Esophagus squamous epithelium (tissue), 5 donors: ENCODE measurements at regions not wholly inside any gene's neighbourhood (a gene's known extent, or its start where the extent isn't known, plus 50 kb on each side); places are given as distances from the start of the nearest gene placed in this dataset.

Source experiments
- DNase-seq: peaks from one replicate; lab custom pipeline; 2025; lab: John Stamatoyannopoulos, UW
- H3K27ac ChIP-seq, 4 donors: fragments of 200-600 bp; sonication (generic); one replicate each; pipeline ENCODE4 v1.5.1; 2016 to 2019; ENCODE audit warnings: mild to moderate bottlenecking in 1 of 4
- H3K27me3 ChIP-seq, 4 donors: fragments of 200-600 bp; sonication (generic); 1 replicate in 3 of 4; 2 replicates in 1 of 4; pipeline versions ENCODE4 v1.5.1 to v1.6.0; 2017 to 2021; ENCODE audit warnings: antibody characterized with exemption in 1 of 4
- H3K36me3 ChIP-seq, 3 donors: fragments of 200-600 bp; sonication (generic); one replicate each; pipeline ENCODE4 v1.5.1; 2016 to 2019
- H3K4me1 ChIP-seq, 3 donors: fragments of 200-600 bp; sonication (generic); one replicate each; pipeline ENCODE4 v1.5.1; 2017 to 2019
- H3K4me3 ChIP-seq, 4 donors: fragments of 200-600 bp; sonication (generic); 1 replicate in 3 of 4; 2 replicates in 1 of 4; pipeline ENCODE4 v1.5.1; 2016 to 2019; ENCODE audit warnings: mild to moderate bottlenecking in 2 of 4, moderate library complexity in 1 of 4
- H3K9me3 ChIP-seq, 3 donors: fragments of 200-600 bp; sonication (generic); one replicate each; pipeline ENCODE4 v1.5.1; 2016 to 2019
- CTCF ChIP-seq, 6 experiments: fragments of 450-650 bp in 4 of 6; fragments of 200-600 bp in 2 of 6; sonication (generic) in 2 of 6; IDR thresholded peaks; one replicate each; pipeline ENCODE4 v1.5.1; 2016 to 2019; ENCODE audit warnings: antibody characterized with exemption in 6 of 6, mild to moderate bottlenecking in 4 of 6, moderate library complexity in 4 of 6
- POLR2A ChIP-seq, 4 donors: fragments of 450-650 bp; IDR thresholded peaks; one replicate each; pipeline ENCODE4 v1.6.1; 2017; ENCODE audit warnings: antibody characterized with exemption in 4 of 4, mild to moderate bottlenecking in 4 of 4, moderate library complexity in 3 of 4
- WGBS, 2 donors: methylation state at CpG; one replicate each; pipeline ENCODE4 v1.1.5; 2018; 5-methylcytosine and 5-hydroxymethylcytosine counted together
- intact Hi-C: fragments of 100-400 bp; cut with DNase I; formaldehyde crosslinking; loops from one replicate; pipeline ENCODE4 v1.15.0; 2022
- donor health status: DM: yes; HTN: yes; CAD: no.

GRCh38 chr6:115577270-115577669 lies 483.4 kb downstream of the FRK start:
- no peak for DNase-seq
- no peak overlapping the region for H3K4me3 ChIP-seq
- no peak overlapping the region for H3K27ac ChIP-seq
- H3K36me3 ChIP-seq, result no peaks in the 10 kb centered on the region
- intact Hi-C loops, result no loop called here
- WGBS, 2 donors, result 52 to 60% methylated on average over 2 of the region's 2 CpGs
- no peaks in the 10 kb centered on the region for H3K4me1 ChIP-seq
- H3K9me3 ChIP-seq, result no peaks in the 10 kb centered on the region
- TF ChIP-seq POLR2A (IDR thresholded peaks at IDR 0.05) (no peak), CTCF (IDR thresholded peaks at IDR 0.05) (no peak)
- no peaks in the 10 kb centered on the region for H3K27me3 ChIP-seq

DNA sequence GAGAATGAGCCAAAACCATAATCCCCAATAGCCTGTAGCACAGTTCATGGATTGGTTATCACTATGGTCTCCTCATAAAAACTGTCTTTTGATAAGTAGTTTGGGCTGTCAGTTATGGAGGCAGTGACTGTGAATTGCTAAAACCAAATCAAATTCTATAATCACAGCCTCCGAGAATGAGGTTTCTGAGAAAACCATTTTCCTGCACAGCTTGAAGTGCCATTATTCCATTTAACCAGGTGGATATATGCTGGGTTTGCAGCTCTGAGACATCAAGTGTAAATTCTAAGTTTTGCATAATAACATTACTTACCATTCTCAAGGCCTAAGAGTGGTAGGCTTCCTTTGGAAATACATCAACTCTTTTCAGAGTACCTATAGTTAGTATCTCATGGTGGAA lies 485.4 kb downstream of the FRK start:
- intact Hi-C loops, result no loop called here
- TF ChIP-seq POLR2A (IDR thresholded peaks at IDR 0.05), result no peak
- TF ChIP-seq CTCF (IDR thresholded peaks at IDR 0.05), result no peak
- no peaks in the 10 kb centered on the region for H3K4me1 ChIP-seq
- no peak overlapping the region for H3K27ac ChIP-seq
- no peak for DNase-seq
- H3K9me3 ChIP-seq, result no peaks in the 10 kb centered on the region
- H3K36me3 ChIP-seq, result no peaks in the 10 kb centered on the region
- no peaks in the 10 kb centered on the region for H3K27me3 ChIP-seq
- no peak overlapping the region for H3K4me3 ChIP-seq
- 64 to 75% methylated on average over 1 of the region's 1 CpG for WGBS, 2 donors

- intact Hi-C loops, result no loop called here
- DNase-seq, result no peak
- no peaks in the 10 kb centered on the region for H3K4me1 ChIP-seq
Observed at GRCh38 chr6:115573861-115574260, 486.8 kb downstream of the FRK start.

DNA sequence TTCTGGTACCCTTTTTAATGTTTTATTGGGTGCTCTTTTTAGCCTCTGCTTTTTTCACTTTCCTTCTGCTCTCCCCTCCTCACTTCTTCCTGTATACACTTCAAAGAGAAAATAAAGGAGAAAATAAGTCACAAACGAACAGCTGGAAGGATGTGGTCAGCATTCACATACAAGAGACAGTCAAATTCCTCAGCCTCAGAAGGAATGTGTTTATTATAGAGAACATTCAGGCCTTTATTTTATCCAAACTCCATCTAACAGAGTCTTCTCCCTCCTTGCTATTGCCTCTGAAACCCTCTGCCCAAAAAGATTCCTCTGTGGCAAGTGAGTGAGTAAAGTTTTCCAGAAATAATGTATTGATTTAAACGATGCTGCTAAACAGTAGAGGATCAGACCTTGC lies 490.4 kb downstream of the FRK start:
- intact Hi-C loops, result no loop called here
- 18 to 33% methylated on average over 2 of the region's 2 CpGs for WGBS, 2 donors
- H3K36me3 ChIP-seq, result no peaks in the 10 kb centered on the region
- H3K4me1 ChIP-seq, result no peaks in the 10 kb centered on the region
- no peak overlapping the region for H3K4me3 ChIP-seq
- no peaks in the 10 kb centered on the region for H3K9me3 ChIP-seq
- H3K27me3 ChIP-seq, result no peaks in the 10 kb centered on the region
- H3K27ac ChIP-seq, result no peak overlapping the region
- TF ChIP-seq POLR2A (IDR thresholded peaks at IDR 0.05), result no peak
- no peak for TF ChIP-seq CTCF (IDR thresholded peaks at IDR 0.05)
- no peak for DNase-seq

More at GRCh38 chr6:115573861-115574260, 486.8 kb downstream of the FRK start:
- Histone ChIP-seq H3K27me3 (no peaks in the 10 kb centered on the region), H3K4me3 (no peak overlapping the region), H3K9me3 (no peaks in the 10 kb centered on the region), H3K36me3 (no peaks in the 10 kb centered on the region), H3K27ac (no peak overlapping the region)
- TF ChIP-seq POLR2A (IDR thresholded peaks at IDR 0.05), result no peak
- no peak for TF ChIP-seq CTCF (IDR thresholded peaks at IDR 0.05)
- 35 to 51% methylated on average over 2 of the region's 2 CpGs for WGBS, 2 donors

DNA sequence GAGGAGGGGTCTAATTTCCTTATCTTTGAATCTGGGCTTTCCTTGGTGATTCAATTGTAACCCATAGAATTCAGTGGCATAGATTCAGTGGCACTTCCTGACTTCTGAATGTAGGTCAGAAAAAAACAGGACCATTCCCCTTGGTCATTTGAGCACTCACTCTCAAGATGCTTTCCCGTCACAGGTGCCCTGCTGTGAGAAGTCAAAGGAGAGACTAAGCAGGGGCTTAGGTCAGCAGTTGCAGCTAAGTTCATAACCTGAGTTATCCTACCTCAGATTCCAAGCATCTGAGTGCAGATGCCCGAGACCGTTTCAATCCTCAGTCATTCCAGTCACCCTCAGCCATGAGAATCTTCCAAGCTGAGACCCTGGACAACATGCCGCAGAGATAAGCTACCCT lies 506.6 kb downstream of the FRK start:
- no peaks in the 10 kb centered on the region for H3K9me3 ChIP-seq
- no peaks in the 10 kb centered on the region for H3K36me3 ChIP-seq
- no peak for DNase-seq
- H3K27me3 ChIP-seq, result no peaks in the 10 kb centered on the region
- 72 to 91% methylated on average over 4 of the region's 4 CpGs for WGBS, 2 donors
- H3K4me1 ChIP-seq, result no peaks in the 10 kb centered on the region
- no peak overlapping the region for H3K27ac ChIP-seq
- no peak for TF ChIP-seq CTCF (IDR thresholded peaks at IDR 0.05)
- no peak for TF ChIP-seq POLR2A (IDR thresholded peaks at IDR 0.05)
- intact Hi-C loops, result no loop called here
- no peak overlapping the region for H3K4me3 ChIP-seq
